ENCODE measurements at regions not wholly inside any gene's neighbourhood (a gene's known extent, or its start where the extent isn't known, plus 50 kb on each side); places are given as distances from the start of the nearest gene placed in this dataset.
A peak's percentile ranks its signal among the peaks of the same experiment; 100 is the strongest.

GRCh38 chr5:60356745-60357144 is 343.2 kb downstream of the DEPDC1B start:
- no peak for ATAC-seq (ENCODE audit: insufficient read depth, low FRiP score)
- WGBS, 2 donors: 85 to 88% methylated on average over 2 of the region's 2 CpGs
- H3K27me3 ChIP-seq (ENCODE audit: control insufficient read depth in 3 of 3, insufficient read depth in 3 of 3, low read length in 2 of 3): no peaks in the 10 kb centered on the region
- no peak for DNase-seq
- no peaks in the 10 kb centered on the region for H3K9me3 ChIP-seq (ENCODE audit: control insufficient read depth in 4 of 4, insufficient read depth in 3 of 4, low read length in 3 of 4)
- H3K4me1 ChIP-seq (ENCODE audit: control insufficient read depth in 5 of 5, insufficient read depth in 5 of 5, low read length in 5 of 5): no peaks in the 10 kb centered on the region
- no peaks in the 10 kb centered on the region for H3K36me3 ChIP-seq (ENCODE audit: control insufficient read depth in 4 of 4, insufficient read depth in 4 of 4, low read length in 4 of 4)
- no peak overlapping the region for H3K9ac ChIP-seq (ENCODE audit: insufficient read depth in 1 of 2, low read length in 2 of 2)
- no peak overlapping the region for H3K27ac ChIP-seq (ENCODE audit: low read depth in 1 of 2, low read length in 1 of 2)
- no peak overlapping the region for H3K4me3 ChIP-seq
- no peak for TF ChIP-seq CTCF (IDR thresholded peaks at IDR 0.05; ENCODE audit: control extremely low read depth, extremely low read depth)

- H3K36me3 ChIP-seq (ENCODE audit: control insufficient read depth in 4 of 4, insufficient read depth in 4 of 4, low read length in 4 of 4): no peaks in the 10 kb centered on the region
- no peak overlapping the region for H3K4me3 ChIP-seq
- H3K9me3 ChIP-seq (ENCODE audit: control insufficient read depth in 4 of 4, insufficient read depth in 3 of 4, low read length in 3 of 4): no peaks in the 10 kb centered on the region
- DNase-seq (no peak), ATAC-seq (ENCODE audit: insufficient read depth, low FRiP score) (no peak)
- H3K27ac ChIP-seq (ENCODE audit: low read depth in 1 of 2, low read length in 1 of 2): no peak overlapping the region
- no peak for TF ChIP-seq CTCF (IDR thresholded peaks at IDR 0.05; ENCODE audit: control extremely low read depth, extremely low read depth)
- no peaks in the 10 kb centered on the region for H3K27me3 ChIP-seq (ENCODE audit: control insufficient read depth in 3 of 3, insufficient read depth in 3 of 3, low read length in 2 of 3)
- H3K9ac ChIP-seq (ENCODE audit: insufficient read depth in 1 of 2, low read length in 2 of 2): no peak overlapping the region
- H3K4me1 ChIP-seq (ENCODE audit: control insufficient read depth in 5 of 5, insufficient read depth in 5 of 5, low read length in 5 of 5): no peaks in the 10 kb centered on the region
These were observed 344.8 kb downstream of the DEPDC1B start for GRCh38 chr5:60355181-60355580.

- Histone ChIP-seq H3K9me3 (ENCODE audit: control insufficient read depth in 4 of 4, insufficient read depth in 3 of 4, low read length in 3 of 4) (no peaks in the 10 kb centered on the region), H3K27me3 (ENCODE audit: control insufficient read depth in 3 of 3, insufficient read depth in 3 of 3, low read length in 2 of 3) (no peaks in the 10 kb centered on the region), H3K27ac (ENCODE audit: low read depth in 1 of 2, low read length in 1 of 2) (no peak overlapping the region), H3K36me3 (ENCODE audit: control insufficient read depth in 4 of 4, insufficient read depth in 4 of 4, low read length in 4 of 4) (no peaks in the 10 kb centered on the region), H3K4me3 (no peak overlapping the region), H3K9ac (ENCODE audit: insufficient read depth in 1 of 2, low read length in 2 of 2) (no peak overlapping the region), H3K4me1 (ENCODE audit: control insufficient read depth in 5 of 5, insufficient read depth in 5 of 5, low read length in 5 of 5) (no peaks in the 10 kb centered on the region)
- ATAC-seq (ENCODE audit: insufficient read depth, low FRiP score) (no peak), DNase-seq (no peak)
- WGBS, 2 donors: 93 to 100% methylated on average over 1 of the region's 1 CpG
- TF ChIP-seq CTCF (IDR thresholded peaks at IDR 0.05; ENCODE audit: control extremely low read depth, extremely low read depth): no peak
These were observed 345.7 kb downstream of the DEPDC1B start for GRCh38 chr5:60354311-60354710.

- no peaks in the 10 kb centered on the region for H3K36me3 ChIP-seq (ENCODE audit: control insufficient read depth in 4 of 4, insufficient read depth in 4 of 4, low read length in 4 of 4)
- WGBS, 2 donors: 54 to 67% methylated on average over 1 of the region's 1 CpG
- no peak overlapping the region for H3K4me3 ChIP-seq
- no peak overlapping the region for H3K27ac ChIP-seq (ENCODE audit: low read depth in 1 of 2, low read length in 1 of 2)
- no peak overlapping the region for H3K9ac ChIP-seq (ENCODE audit: insufficient read depth in 1 of 2, low read length in 2 of 2)
- H3K27me3 ChIP-seq (ENCODE audit: control insufficient read depth in 3 of 3, insufficient read depth in 3 of 3, low read length in 2 of 3): no peaks in the 10 kb centered on the region
- ATAC-seq (ENCODE audit: insufficient read depth, low FRiP score) (no peak), DNase-seq (peak in 1 of 3 donors; percentile 8)
- H3K4me1 ChIP-seq (ENCODE audit: control insufficient read depth in 5 of 5, insufficient read depth in 5 of 5, low read length in 5 of 5): no peaks in the 10 kb centered on the region
- TF ChIP-seq CTCF (IDR thresholded peaks at IDR 0.05; ENCODE audit: control extremely low read depth, extremely low read depth): no peak
- H3K9me3 ChIP-seq (ENCODE audit: control insufficient read depth in 4 of 4, insufficient read depth in 3 of 4, low read length in 3 of 4): no peaks in the 10 kb centered on the region
These were observed 346.9 kb downstream of the DEPDC1B start for GRCh38 chr5:60352992-60353599.

Measured in lung (tissue), 11 donors.